AG09319 (cell line): ENCODE measurements at regions not wholly inside any gene's neighbourhood (a gene's known extent, or its start where the extent isn't known, plus 50 kb on each side); places are given as distances from the start of the nearest gene placed in this dataset.
"Not testable (repeated sequence)": the region's sequence is repeated elsewhere in the genome, so short reads cannot be mapped to it uniquely, and the experiment has no call there.

Source experiments
- DNase-seq: peaks from one replicate; pipeline ENCODE4 v3.0.0-alpha.2; 2010; ENCODE audit warnings: low read depth; ENCODE audit errors: extremely low read depth
- CTCF ChIP-seq: IDR thresholded peaks from 2 replicates; pipeline ENCODE4 v1.5.1; 2011; ENCODE audit warnings: low read depth, mild to moderate bottlenecking, inconsistent platforms, low read length, moderate library complexity

GRCh38 chr6:14406614-14407331 is 289.2 kb downstream of the CD83 start:
- TF ChIP-seq CTCF: no peak
- no peak for DNase-seq

- DNase-seq: no peak
- no peak for TF ChIP-seq CTCF
Observed at GRCh38 chr6:14408446-14408845, 290.9 kb downstream of the CD83 start.

GRCh38 chr6:14412026-14412425 is 294.5 kb downstream of the CD83 start:
- no peak for TF ChIP-seq CTCF

GRCh38 chr6:14415452-14415851 is 297.9 kb downstream of the CD83 start:
- TF ChIP-seq CTCF: no peak

More at GRCh38 chr6:14412026-14412425, 294.5 kb downstream of the CD83 start:
- DNase-seq: no peak

GRCh38 chr6:14417377-14417776 is 299.8 kb downstream of the CD83 start:
- TF ChIP-seq CTCF: no peak
- DNase-seq: no peak

More at GRCh38 chr6:14415452-14415851, 297.9 kb downstream of the CD83 start:
- DNase-seq: no peak

GRCh38 chr6:14419224-14419623 is 301.7 kb downstream of the CD83 start:
- DNase-seq: not testable (repeated sequence)

GRCh38 chr6:14422061-14422460 is 304.5 kb downstream of the CD83 start:
- no peak for DNase-seq
- no peak for TF ChIP-seq CTCF

- DNase-seq: no peak
- TF ChIP-seq CTCF: no peak
Observed at GRCh38 chr6:14422917-14423316, 305.3 kb downstream of the CD83 start.
